SU-DHL-6 (cell line): ENCODE measurements at regions not wholly inside any gene's neighbourhood (a gene's known extent, or its start where the extent isn't known, plus 50 kb on each side); places are given as distances from the start of the nearest gene placed in this dataset.

ENCODE experiments used
- CTCF ChIP-seq: fragments of 200-600 bp; sonication (generic); IDR thresholded peaks from one replicate; pipeline ENCODE4 v1.5.1; 2017; ENCODE audit warnings: antibody characterized with exemption, mild to moderate bottlenecking, low read length, moderate library complexity; ENCODE audit not compliant: insufficient read depth, poor library complexity, severe bottlenecking
- EZH2phosphoT487 ChIP-seq: fragments of 200-600 bp; sonication (generic), shearing (Covaris generic); conservative IDR thresholded peaks from 2 replicates; pipeline ENCODE4 v1.6.1; 2018; ENCODE audit warnings: mild to moderate bottlenecking, antibody characterized with exemption, low read length, moderate library complexity, mixed read lengths

GRCh38 chr1:58927722-58928085 is 143.9 kb upstream of the JUN start:
- TF ChIP-seq CTCF (no peak), EZH2phosphoT487 (no peak)
